OCI-LY1 (cell line): ENCODE measurements at regions not wholly inside any gene's neighbourhood (a gene's known extent, or its start where the extent isn't known, plus 50 kb on each side); places are given as distances from the start of the nearest gene placed in this dataset.

Experiments
- H2AFZ ChIP-seq: fragments of 200-600 bp; sonication (generic), shearing (Covaris generic); 2 replicates; pipeline ENCODE4 v1.6.0; 2014; ENCODE audit warnings: antibody characterized with exemption, mild to moderate bottlenecking, low read length
- H3F3A ChIP-seq: fragments of 200-600 bp; sonication (generic), shearing (Covaris generic); 2 replicates; pipeline ENCODE4 v1.6.0; 2014; ENCODE audit warnings: mild to moderate bottlenecking, antibody characterized with exemption, low read length, moderate library complexity; ENCODE audit not compliant: insufficient read depth
- H3K27ac ChIP-seq: fragments of 200-600 bp; sonication (generic); 2 replicates; pipeline ENCODE4 v1.5.1; 2014; ENCODE audit warnings: low read length, mixed run types, mild to moderate bottlenecking, low read depth; ENCODE audit not compliant: poor library complexity, severe bottlenecking
- H3K27me3 ChIP-seq: fragments of 200-600 bp; sonication (generic); 2 replicates; pipeline ENCODE4 v1.6.0; 2014; ENCODE audit warnings: antibody characterized with exemption, mild to moderate bottlenecking, low read length, moderate library complexity; ENCODE audit not compliant: insufficient read depth
- H3K36me3 ChIP-seq: fragments of 200-600 bp; sonication (generic); 2 replicates; pipeline ENCODE4 v1.6.1; 2014; ENCODE audit warnings: mild to moderate bottlenecking, antibody characterized with exemption, low read length, moderate library complexity, mixed read lengths; ENCODE audit not compliant: insufficient read depth
- H3K4me1 ChIP-seq: fragments of 200-600 bp; sonication (generic); 2 replicates; pipeline ENCODE4 v1.5.1; 2014; ENCODE audit warnings: mild to moderate bottlenecking, low read length, moderate library complexity; ENCODE audit not compliant: insufficient read depth, severe bottlenecking
- H3K4me2 ChIP-seq: fragments of 200-600 bp; sonication (generic), shearing (Covaris generic); 2 replicates; pipeline ENCODE4 v1.6.1; 2014; ENCODE audit warnings: low read length
- H3K4me3 ChIP-seq: fragments of 200-600 bp; sonication (generic); 2 replicates; pipeline ENCODE4 v1.5.1; 2014; ENCODE audit warnings: low read length, low read depth, mild to moderate bottlenecking, mixed read lengths; ENCODE audit not compliant: poor library complexity, severe bottlenecking
- H3K79me2 ChIP-seq: fragments of 200-600 bp; shearing (Covaris generic); 2 replicates; pipeline ENCODE4 v1.6.1; 2016; ENCODE audit warnings: mixed run types, low read length, mixed read lengths; ENCODE audit not compliant: insufficient read depth
- H3K9ac ChIP-seq: fragments of 200-600 bp; sonication (generic), shearing (Covaris generic); 2 replicates; pipeline ENCODE4 v1.6.1; 2014; ENCODE audit warnings: mild to moderate bottlenecking, low read length, mixed read lengths
- H3K9me2 ChIP-seq: fragments of 200-600 bp; sonication (generic), shearing (Covaris generic); 2 replicates; pipeline ENCODE4 v1.6.1; 2014; ENCODE audit warnings: low read depth, mild to moderate bottlenecking, low read length, mixed read lengths
- H3K9me3 ChIP-seq: fragments of 200-600 bp; shearing (Covaris generic); 2 replicates; pipeline ENCODE4 v1.6.1; 2014; ENCODE audit warnings: low read length, mixed read lengths
- H4K20me1 ChIP-seq: fragments of 200-600 bp; sonication (generic), shearing (Covaris generic); 2 replicates; pipeline ENCODE4 v1.6.0; 2016; ENCODE audit warnings: mild to moderate bottlenecking, low read length; ENCODE audit not compliant: insufficient read depth
- EZH2 ChIP-seq: fragments of 200-600 bp; sonication (generic), shearing (Covaris generic); IDR thresholded peaks from 2 replicates; pipeline ENCODE4 v1.8.0; 2017; ENCODE audit warnings: borderline replicate concordance, mixed run types, mild to moderate bottlenecking, antibody characterized with exemption, low read length, moderate library complexity, mixed read lengths
- TF ChIP-seq, protein P1 (sequence below): fragments of 200-600 bp; sonication (generic), shearing (Covaris generic); IDR thresholded peaks from 2 replicates; pipeline ENCODE4 v1.5.1; 2017; ENCODE audit warnings: mild to moderate bottlenecking, antibody characterized with exemption, low read length, moderate library complexity, mixed read lengths

DNA sequence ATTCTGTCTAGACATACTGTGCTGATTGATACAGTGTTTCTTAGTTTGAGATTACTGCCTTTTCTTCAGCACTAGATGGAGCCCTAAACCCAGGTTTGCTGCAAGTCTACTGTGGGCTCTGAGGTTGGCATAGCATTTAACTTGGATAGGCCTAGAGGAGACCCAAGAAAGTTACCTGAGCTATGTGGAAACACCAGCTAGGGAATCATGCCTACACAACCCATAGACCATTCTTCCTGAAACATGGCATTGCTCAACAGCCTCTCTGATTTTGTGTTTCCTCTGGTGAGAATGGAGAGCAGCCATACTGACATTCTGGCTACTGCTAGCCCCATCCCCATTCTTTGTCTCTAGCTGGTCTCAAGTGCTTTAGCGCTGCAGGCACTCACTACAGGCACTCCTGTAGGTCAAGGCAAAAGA is 287.7 kb upstream of the PCDH18 start:
- Histone ChIP-seq H3K79me2 (no peaks in the 10 kb centered on the region), H4K20me1 (no peaks in the 10 kb centered on the region), H3K4me1 (no peaks in the 10 kb centered on the region), H3K4me3 (no peak overlapping the region), H3K9ac (no peak overlapping the region), H3F3A (no peaks in the 10 kb centered on the region), H3K27ac (no peak overlapping the region), H3K9me2 (no peaks in the 10 kb centered on the region), H3K36me3 (no peaks in the 10 kb centered on the region), H2AFZ (no peak overlapping the region), H3K27me3 (no peaks in the 10 kb centered on the region), H3K9me3 (no peaks in the 10 kb centered on the region), H3K4me2 (no peak overlapping the region)
- TF ChIP-seq EZH2: no peak
- TF ChIP-seq, protein P1, sequence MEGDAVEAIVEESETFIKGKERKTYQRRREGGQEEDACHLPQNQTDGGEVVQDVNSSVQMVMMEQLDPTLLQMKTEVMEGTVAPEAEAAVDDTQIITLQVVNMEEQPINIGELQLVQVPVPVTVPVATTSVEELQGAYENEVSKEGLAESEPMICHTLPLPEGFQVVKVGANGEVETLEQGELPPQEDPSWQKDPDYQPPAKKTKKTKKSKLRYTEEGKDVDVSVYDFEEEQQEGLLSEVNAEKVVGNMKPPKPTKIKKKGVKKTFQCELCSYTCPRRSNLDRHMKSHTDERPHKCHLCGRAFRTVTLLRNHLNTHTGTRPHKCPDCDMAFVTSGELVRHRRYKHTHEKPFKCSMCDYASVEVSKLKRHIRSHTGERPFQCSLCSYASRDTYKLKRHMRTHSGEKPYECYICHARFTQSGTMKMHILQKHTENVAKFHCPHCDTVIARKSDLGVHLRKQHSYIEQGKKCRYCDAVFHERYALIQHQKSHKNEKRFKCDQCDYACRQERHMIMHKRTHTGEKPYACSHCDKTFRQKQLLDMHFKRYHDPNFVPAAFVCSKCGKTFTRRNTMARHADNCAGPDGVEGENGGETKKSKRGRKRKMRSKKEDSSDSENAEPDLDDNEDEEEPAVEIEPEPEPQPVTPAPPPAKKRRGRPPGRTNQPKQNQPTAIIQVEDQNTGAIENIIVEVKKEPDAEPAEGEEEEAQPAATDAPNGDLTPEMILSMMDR: peak; percentile 70

DNA sequence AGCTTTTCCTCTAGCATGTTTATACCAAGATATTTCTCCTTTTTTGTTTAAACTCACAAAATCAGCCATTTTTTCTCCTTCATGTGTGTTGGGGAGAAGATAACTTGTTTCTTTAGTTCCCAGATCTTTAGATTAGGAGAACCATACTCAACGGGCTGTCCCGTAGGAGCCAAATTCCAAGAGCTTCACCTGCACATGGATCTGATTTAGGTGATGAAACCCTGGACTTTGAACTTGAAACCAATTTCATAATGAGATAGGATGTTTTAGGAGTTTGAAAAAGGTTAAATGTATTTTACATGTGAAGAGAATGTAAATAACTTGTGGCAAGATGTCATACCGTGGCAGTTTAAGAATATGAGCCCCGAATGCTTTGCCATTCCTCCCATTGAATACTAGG is 280.0 kb upstream of the PCDH18 start:
- Histone ChIP-seq H3K27ac (no peak overlapping the region), H2AFZ (no peak overlapping the region), H3K9me3 (no peaks in the 10 kb centered on the region), H3K4me3 (no peak overlapping the region), H4K20me1 (no peaks in the 10 kb centered on the region), H3K4me2 (no peak overlapping the region), H3K4me1 (no peaks in the 10 kb centered on the region), H3K79me2 (no peaks in the 10 kb centered on the region), H3F3A (no peaks in the 10 kb centered on the region), H3K9me2 (no peaks in the 10 kb centered on the region), H3K36me3 (no peaks in the 10 kb centered on the region), H3K27me3 (no peaks in the 10 kb centered on the region), H3K9ac (no peak overlapping the region)
- TF ChIP-seq, protein P1: no peak
- TF ChIP-seq EZH2: no peak

GRCh38 chr4:137806420-137806819 is 274.1 kb upstream of the PCDH18 start:
- no peak for TF ChIP-seq EZH2
- TF ChIP-seq, protein P1: no peak
- no peak overlapping the region for H2AFZ ChIP-seq
- no peak overlapping the region for H3K4me3 ChIP-seq
- H3K9me2 ChIP-seq: no peaks in the 10 kb centered on the region
- no peaks in the 10 kb centered on the region for H4K20me1 ChIP-seq
- H3K27me3 ChIP-seq: no peaks in the 10 kb centered on the region
- H3K4me2 ChIP-seq: no peak overlapping the region
- no peaks in the 10 kb centered on the region for H3K9me3 ChIP-seq
- H3K27ac ChIP-seq: no peak overlapping the region
- no peaks in the 10 kb centered on the region for H3K36me3 ChIP-seq
- no peak overlapping the region for H3K9ac ChIP-seq
- no peaks in the 10 kb centered on the region for H3F3A ChIP-seq
- no peaks in the 10 kb centered on the region for H3K79me2 ChIP-seq
- H3K4me1 ChIP-seq: no peaks in the 10 kb centered on the region
